Stimulated activated CD8-positive, alpha-beta memory T cell treated with anti-CD3 and anti-CD28 coated beads, Interleukin-15, amount 100 ng/mL, for 1 hour (primary cell): ENCODE measurements at regions not wholly inside any gene's neighbourhood (a gene's known extent, or its start where the extent isn't known, plus 50 kb on each side); places are given as distances from the start of the nearest gene placed in this dataset.
"Not testable (repeated sequence)": the region's sequence is repeated elsewhere in the genome, so short reads cannot be mapped to it uniquely, and the experiment has no call there.

Experiments
- DNase-seq: peaks from one replicate; pipeline ENCODE4 v3.0.0-alpha.2; 2020; ENCODE audit warnings: low read depth

DNA sequence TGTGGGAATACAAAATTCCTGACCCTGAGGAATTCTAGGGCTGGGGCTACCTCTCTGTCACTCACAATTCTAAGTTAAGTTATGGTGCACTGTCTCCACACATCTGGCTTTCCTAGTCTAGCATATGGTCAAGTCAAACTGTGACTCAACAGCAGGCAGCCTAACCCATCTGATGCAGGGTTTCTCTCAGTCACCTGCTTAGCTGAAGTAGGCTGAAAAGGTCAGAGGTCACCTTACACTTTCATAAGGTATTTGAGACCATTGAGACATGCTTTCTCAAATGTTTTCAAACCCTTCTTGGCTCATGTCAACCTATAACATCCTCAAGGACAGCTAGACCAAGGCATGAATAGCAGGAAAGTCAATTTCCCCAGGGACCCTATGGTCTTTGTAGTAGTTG lies 196.5 kb upstream of the STK26 start:
- DNase-seq = no peak

- no peak for DNase-seq
These were observed 195.2 kb upstream of the STK26 start for GRCh38 chrX:131827935-131828334.

DNA sequence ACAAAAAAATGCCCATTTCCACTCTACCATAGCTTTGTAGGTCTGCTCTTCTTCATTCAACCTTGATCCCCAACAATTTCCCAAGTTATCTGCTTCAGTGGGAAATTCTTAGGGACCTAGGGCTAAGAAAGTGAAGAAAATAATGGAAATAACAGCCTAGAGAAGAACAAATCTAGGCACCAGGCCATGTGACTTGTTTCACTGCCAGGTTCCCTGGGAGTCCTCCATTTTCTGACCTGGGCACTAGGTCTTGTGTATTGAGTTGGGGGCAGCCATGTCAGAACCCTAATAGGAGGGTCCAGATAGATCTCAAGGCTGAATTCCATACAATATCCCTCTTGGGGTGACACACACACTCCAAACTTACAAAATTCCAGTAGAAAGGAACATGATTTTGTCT lies 194.6 kb upstream of the STK26 start:
- no peak for DNase-seq

- no peak for DNase-seq
These were observed 192.5 kb upstream of the STK26 start for GRCh38 chrX:131830400-131831184.

GRCh38 chrX:131831185-131831520 lies 191.9 kb upstream of the STK26 start:
- no peak for DNase-seq

GRCh38 chrX:131836161-131836560 lies 186.9 kb upstream of the STK26 start:
- no peak for DNase-seq

DNA sequence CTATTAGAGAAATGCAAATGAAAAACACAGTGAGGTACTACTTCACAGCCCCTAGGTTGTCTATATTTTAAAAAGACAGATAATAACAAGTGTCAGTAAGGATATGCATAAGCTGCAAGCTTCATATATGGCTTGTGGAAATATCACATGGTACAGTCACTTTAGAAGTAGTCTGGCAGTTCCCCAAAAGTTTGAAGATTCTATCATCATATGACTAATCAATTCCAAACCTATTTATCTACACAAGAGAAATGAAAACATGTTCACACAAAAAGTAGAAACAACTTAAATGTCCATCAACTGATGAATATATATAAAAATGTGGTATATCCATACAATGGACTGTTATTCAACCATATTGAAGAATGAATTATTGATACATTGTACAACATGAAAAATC lies 185.8 kb upstream of the STK26 start:
- no peak for DNase-seq

DNA sequence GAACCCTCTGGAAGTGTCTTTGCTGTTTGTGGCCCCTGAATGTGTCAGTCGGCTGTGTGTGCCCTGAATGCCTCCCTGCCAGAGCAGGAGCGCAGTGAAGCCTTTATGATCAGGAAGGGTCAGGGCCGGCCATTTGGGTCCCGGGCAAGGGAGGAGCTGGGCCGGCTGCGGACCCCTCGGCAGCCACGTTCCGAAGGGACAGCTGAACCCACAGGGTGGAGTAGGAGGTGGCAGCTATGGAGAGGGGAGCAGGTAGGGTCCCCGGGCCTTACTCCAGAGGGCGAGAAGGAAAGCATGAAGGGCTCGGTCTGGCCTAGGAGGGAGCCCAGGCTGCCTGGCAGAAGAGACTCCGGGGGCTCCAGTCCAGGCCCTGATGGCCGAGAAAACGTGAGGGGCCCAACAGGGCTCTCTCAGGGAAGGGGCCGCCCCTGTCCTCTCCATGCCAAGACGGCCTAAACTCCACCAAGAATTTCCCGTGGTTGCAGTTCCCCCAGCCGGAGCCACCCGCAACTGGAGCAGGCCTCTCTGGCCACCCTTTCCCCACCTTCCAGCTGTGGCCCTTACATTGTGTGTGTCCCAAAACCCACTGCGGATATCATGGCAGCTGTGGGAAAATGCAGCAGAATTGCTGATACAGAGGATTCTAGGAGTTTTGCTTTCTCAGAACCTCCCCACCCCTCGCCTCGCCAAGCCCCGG lies 182.2 kb upstream of the STK26 start:
- DNase-seq = no peak

- no peak for DNase-seq
These were observed 181.3 kb upstream of the STK26 start for GRCh38 chrX:131841496-131842437.

DNA sequence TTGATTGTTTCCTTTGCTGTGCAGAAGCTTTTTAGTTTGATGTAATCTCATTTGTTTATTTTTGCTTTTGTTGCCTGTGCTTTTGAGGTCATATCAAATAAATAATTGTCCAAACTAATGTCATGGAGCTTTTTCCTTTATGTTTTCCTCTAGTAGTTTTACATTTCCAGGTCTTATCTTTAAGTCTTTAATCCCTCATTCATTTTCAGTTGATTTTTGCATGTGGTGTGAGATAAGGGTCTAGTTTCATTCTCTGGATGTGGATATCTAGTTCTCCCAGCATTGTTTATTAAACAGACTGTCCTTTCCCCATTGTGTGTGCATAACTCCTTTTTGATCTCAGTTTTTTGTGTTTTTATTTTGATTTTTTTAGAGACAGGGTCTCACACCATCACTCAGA lies 179.1 kb upstream of the STK26 start:
- DNase-seq = no peak

DNA sequence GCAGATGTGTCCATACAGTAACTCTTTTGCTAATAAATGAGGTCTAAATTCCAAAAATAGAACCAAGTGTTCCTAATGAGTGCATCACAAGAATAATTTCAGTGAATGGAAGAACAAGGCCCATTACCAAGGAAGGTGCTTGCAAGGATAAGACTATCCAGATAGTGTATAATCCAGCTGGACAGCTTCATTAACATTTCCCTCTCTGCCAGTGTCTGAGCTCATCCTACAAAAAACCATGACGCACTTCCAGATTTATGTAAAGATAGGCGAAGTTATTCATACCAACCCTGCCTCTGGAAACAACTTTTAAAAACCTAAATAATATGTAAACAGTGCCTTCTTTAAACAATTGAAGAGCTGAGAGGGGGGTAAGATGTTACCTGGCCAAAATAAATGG lies 177.9 kb upstream of the STK26 start:
- DNase-seq = no peak

- DNase-seq = no peak
These were observed 177.3 kb upstream of the STK26 start for GRCh38 chrX:131845771-131846170.

- DNase-seq = not testable (repeated sequence)
These were observed 172.1 kb upstream of the STK26 start for GRCh38 chrX:131850964-131851363.

DNA sequence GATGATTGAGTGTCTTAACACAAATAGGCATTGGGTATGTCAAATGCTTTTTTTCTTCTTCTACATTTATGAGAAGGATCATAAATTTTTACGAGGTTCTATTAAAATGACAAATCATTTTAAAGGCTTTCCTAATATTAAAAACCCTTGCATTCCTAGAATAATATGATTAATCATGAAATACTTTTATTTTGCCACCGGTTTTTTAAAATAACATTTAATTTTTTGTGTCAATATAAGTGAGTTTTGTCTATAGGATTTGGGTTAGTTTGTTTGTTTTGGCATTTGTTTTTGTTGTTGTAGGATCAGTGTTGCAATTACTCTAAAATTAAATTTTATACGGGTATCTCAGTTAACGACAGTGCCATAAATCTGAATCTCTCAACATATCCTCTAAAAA lies 169.7 kb upstream of the STK26 start:
- no peak for DNase-seq

GRCh38 chrX:131854581-131854980 lies 168.5 kb upstream of the STK26 start:
- DNase-seq = no peak

- no peak for DNase-seq
These were observed 161.9 kb upstream of the STK26 start for GRCh38 chrX:131861088-131861787.

DNA sequence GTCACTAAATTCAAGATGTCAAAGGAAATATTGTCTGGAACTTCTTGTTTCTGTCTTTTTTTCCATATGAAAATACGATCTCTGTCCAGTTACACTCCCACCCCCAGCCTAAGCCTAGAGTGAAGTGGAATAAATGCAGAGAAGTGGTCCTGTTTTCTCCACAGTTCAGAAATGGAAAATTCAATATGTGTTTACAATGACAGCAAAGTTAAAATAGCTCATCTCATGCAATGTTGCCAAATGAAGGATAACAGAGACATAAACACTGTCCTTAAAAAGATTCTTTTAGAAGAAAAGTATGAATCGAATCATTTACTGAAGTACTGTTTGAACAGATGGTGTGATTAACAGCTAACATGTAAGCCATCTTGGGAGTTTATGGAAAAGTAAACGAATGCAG lies 160.8 kb upstream of the STK26 start:
- no peak for DNase-seq

DNA sequence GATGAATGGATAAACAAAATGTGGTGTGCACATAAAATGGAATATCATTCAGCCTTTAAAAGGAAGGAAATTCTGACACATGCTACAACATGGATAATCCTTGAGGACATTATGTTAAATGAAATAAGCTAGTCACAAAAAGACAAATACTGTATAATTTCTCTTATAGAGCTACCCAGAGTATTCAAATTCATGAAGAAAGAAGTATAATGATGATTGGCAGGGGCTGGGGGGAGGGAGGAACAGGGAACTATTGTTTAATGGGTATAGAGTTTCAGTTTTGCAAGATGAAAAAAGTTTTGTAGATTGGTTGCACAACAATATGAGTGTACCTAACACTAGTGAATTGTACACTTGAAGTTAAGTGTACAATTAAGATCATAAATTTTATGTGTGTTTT lies 153.9 kb upstream of the STK26 start:
- no peak for DNase-seq

DNA sequence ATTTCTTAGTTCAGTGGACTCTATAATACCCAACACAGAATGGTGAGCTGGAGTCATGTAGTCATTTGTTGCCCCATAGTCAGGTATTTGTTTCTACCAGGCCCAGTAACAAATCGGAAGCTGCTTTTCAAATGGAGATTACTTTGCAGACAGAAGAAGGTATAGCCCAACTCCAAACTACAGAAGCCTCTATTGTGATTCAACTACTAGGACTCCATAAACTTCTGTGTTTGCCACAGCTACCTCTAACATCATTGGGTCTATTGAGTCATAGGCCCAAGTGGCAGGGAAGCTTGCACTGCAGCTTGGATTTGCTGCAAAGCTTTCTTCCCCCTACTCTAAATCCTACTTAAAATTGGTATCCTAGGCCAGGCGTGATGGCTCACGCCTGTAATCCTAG lies 148.8 kb upstream of the STK26 start:
- DNase-seq = no peak

GRCh38 chrX:131875827-131876226 lies 147.3 kb upstream of the STK26 start:
- DNase-seq = not testable (repeated sequence)

DNA sequence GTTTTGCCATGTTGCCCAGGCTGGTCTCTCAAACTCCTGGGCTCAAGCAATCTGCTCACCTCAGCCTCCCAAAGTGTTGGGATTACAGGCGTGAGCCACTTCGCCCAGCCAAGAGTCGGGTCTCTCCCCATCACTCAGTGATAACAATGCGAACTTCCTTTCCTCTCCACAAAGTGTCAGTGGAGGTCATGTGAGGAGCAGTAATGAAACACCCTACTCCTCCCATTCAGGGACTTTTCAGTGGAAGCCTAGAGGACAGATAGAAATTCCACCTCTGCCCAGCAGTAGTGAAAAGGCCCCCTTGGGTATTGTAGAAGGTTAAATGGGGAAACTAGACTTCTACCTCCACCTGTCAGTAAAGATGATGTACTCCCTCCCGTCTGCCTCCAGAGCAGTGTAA lies 141.9 kb upstream of the STK26 start:
- DNase-seq = no peak

GRCh38 chrX:131885042-131885441 lies 138.1 kb upstream of the STK26 start:
- not testable (repeated sequence) for DNase-seq
